ENCODE measurements at regions not wholly inside any gene's neighbourhood (a gene's known extent, or its start where the extent isn't known, plus 50 kb on each side); places are given as distances from the start of the nearest gene placed in this dataset.

- H3K4me3 ChIP-seq, result no peak overlapping the region
- no peaks in the 10 kb centered on the region for H3K27me3 ChIP-seq
- no peak for DNase-seq
- H3K36me3 ChIP-seq, result no peaks in the 10 kb centered on the region
- no peaks in the 10 kb centered on the region for H3K9me3 ChIP-seq
Observed at GRCh38 chr7:109125001-109125400, 555.3 kb downstream of the DNAJB9 start.

- no peak for DNase-seq
- no peaks in the 10 kb centered on the region for H3K27me3 ChIP-seq
- H3K4me3 ChIP-seq, result no peak overlapping the region
- H3K9me3 ChIP-seq, result no peaks in the 10 kb centered on the region
- no peaks in the 10 kb centered on the region for H3K36me3 ChIP-seq
Observed at GRCh38 chr7:109126404-109127050, 556.9 kb downstream of the DNAJB9 start.

- DNase-seq, result no peak
- H3K36me3 ChIP-seq, result no peaks in the 10 kb centered on the region
- H3K27me3 ChIP-seq, result no peaks in the 10 kb centered on the region
Observed at GRCh38 chr7:109127145-109127544, 557.5 kb downstream of the DNAJB9 start.

GRCh38 chr7:109131141-109131540 lies 561.5 kb downstream of the DNAJB9 start:
- Histone ChIP-seq H3K4me3 (no peak overlapping the region), H3K36me3 (no peaks in the 10 kb centered on the region), H3K27me3 (no peaks in the 10 kb centered on the region), H3K9me3 (no peaks in the 10 kb centered on the region)
- DNase-seq, result no peak

More at GRCh38 chr7:109127145-109127544, 557.5 kb downstream of the DNAJB9 start:
- Histone ChIP-seq H3K9me3 (no peaks in the 10 kb centered on the region), H3K4me3 (no peak overlapping the region)

GRCh38 chr7:109136893-109137292 lies 567.2 kb downstream of the DNAJB9 start:
- no peaks in the 10 kb centered on the region for H3K36me3 ChIP-seq
- H3K27me3 ChIP-seq, result no peaks in the 10 kb centered on the region
- H3K9me3 ChIP-seq, result no peaks in the 10 kb centered on the region
- DNase-seq, result no peak
- no peak overlapping the region for H3K4me3 ChIP-seq

GRCh38 chr7:109154748-109155147 lies 585.1 kb downstream of the DNAJB9 start:
- no peak for DNase-seq
- Histone ChIP-seq H3K4me3 (no peak overlapping the region), H3K9me3 (no peaks in the 10 kb centered on the region), H3K36me3 (no peaks in the 10 kb centered on the region), H3K27me3 (no peaks in the 10 kb centered on the region)

GRCh38 chr7:109158246-109158645 lies 588.6 kb downstream of the DNAJB9 start:
- no peaks in the 10 kb centered on the region for H3K9me3 ChIP-seq
- H3K4me3 ChIP-seq, result no peak overlapping the region
- no peaks in the 10 kb centered on the region for H3K27me3 ChIP-seq
- no peak for DNase-seq
- no peaks in the 10 kb centered on the region for H3K36me3 ChIP-seq

- Histone ChIP-seq H3K4me3 (no peak overlapping the region), H3K27me3 (no peaks in the 10 kb centered on the region), H3K36me3 (no peaks in the 10 kb centered on the region), H3K9me3 (no peaks in the 10 kb centered on the region)
- no peak for DNase-seq
Observed at GRCh38 chr7:109176661-109177060, 607.0 kb downstream of the DNAJB9 start.

- Histone ChIP-seq H3K36me3 (no peaks in the 10 kb centered on the region), H3K9me3 (no peaks in the 10 kb centered on the region), H3K4me3 (no peak overlapping the region), H3K27me3 (no peaks in the 10 kb centered on the region)
- DNase-seq, result no peak
Observed at GRCh38 chr7:109178342-109178741, 608.7 kb downstream of the DNAJB9 start.

GRCh38 chr7:109179601-109180000 lies 609.9 kb downstream of the DNAJB9 start:
- Histone ChIP-seq H3K4me3 (no peak overlapping the region), H3K27me3 (no peaks in the 10 kb centered on the region), H3K9me3 (no peaks in the 10 kb centered on the region), H3K36me3 (no peaks in the 10 kb centered on the region)
- DNase-seq, result no peak

GRCh38 chr7:109190766-109191398 lies 621.2 kb downstream of the DNAJB9 start:
- Histone ChIP-seq H3K27me3 (no peaks in the 10 kb centered on the region), H3K36me3 (no peaks in the 10 kb centered on the region), H3K4me3 (no peak overlapping the region), H3K9me3 (no peaks in the 10 kb centered on the region)
- no peak for DNase-seq

GRCh38 chr7:109206196-109206595 lies 636.5 kb downstream of the DNAJB9 start:
- H3K4me3 ChIP-seq, result no peak overlapping the region

GRCh38 chr7:109213081-109213480 lies 643.4 kb downstream of the DNAJB9 start:
- no peak for DNase-seq
- no peaks in the 10 kb centered on the region for H3K36me3 ChIP-seq
- H3K4me3 ChIP-seq, result no peak overlapping the region
- no peaks in the 10 kb centered on the region for H3K9me3 ChIP-seq
- no peaks in the 10 kb centered on the region for H3K27me3 ChIP-seq

More at GRCh38 chr7:109206196-109206595, 636.5 kb downstream of the DNAJB9 start:
- Histone ChIP-seq H3K27me3 (no peaks in the 10 kb centered on the region), H3K36me3 (no peaks in the 10 kb centered on the region), H3K9me3 (no peaks in the 10 kb centered on the region)
- DNase-seq, result no peak

GRCh38 chr7:109215341-109215740 lies 645.7 kb downstream of the DNAJB9 start:
- DNase-seq, result no peak
- no peaks in the 10 kb centered on the region for H3K27me3 ChIP-seq
- no peaks in the 10 kb centered on the region for H3K9me3 ChIP-seq
- H3K4me3 ChIP-seq, result no peak overlapping the region
- no peaks in the 10 kb centered on the region for H3K36me3 ChIP-seq

- DNase-seq, result no peak
- Histone ChIP-seq H3K4me3 (no peak overlapping the region), H3K36me3 (no peaks in the 10 kb centered on the region), H3K27me3 (no peaks in the 10 kb centered on the region), H3K9me3 (no peaks in the 10 kb centered on the region)
Observed at GRCh38 chr7:109224100-109224499, 654.4 kb downstream of the DNAJB9 start.

GRCh38 chr7:109226699-109227098 lies 657.0 kb downstream of the DNAJB9 start:
- no peaks in the 10 kb centered on the region for H3K36me3 ChIP-seq
- H3K9me3 ChIP-seq, result no peaks in the 10 kb centered on the region
- no peak overlapping the region for H3K4me3 ChIP-seq
- no peaks in the 10 kb centered on the region for H3K27me3 ChIP-seq
- DNase-seq, result no peak

- H3K27me3 ChIP-seq, result no peaks in the 10 kb centered on the region
- H3K4me3 ChIP-seq, result no peak overlapping the region
- H3K9me3 ChIP-seq, result no peaks in the 10 kb centered on the region
- no peaks in the 10 kb centered on the region for H3K36me3 ChIP-seq
- no peak for DNase-seq
Observed at GRCh38 chr7:109235316-109235715, 665.6 kb downstream of the DNAJB9 start.

- Histone ChIP-seq H3K27me3 (no peaks in the 10 kb centered on the region), H3K4me3 (no peak overlapping the region), H3K36me3 (no peaks in the 10 kb centered on the region), H3K9me3 (no peaks in the 10 kb centered on the region)
- DNase-seq, result no peak
Observed at GRCh38 chr7:109246330-109247077, 676.8 kb downstream of the DNAJB9 start.
